GM21423 (cell line): ENCODE measurements at regions not wholly inside any gene's neighbourhood (a gene's known extent, or its start where the extent isn't known, plus 50 kb on each side); places are given as distances from the start of the nearest gene placed in this dataset.

Experiments used
- ATAC-seq: cut with Tn5 transposase; IDR thresholded peaks from one replicate; pipeline ENCODE4 v1.9.1; 2021; ENCODE audit warnings: mild to moderate bottlenecking, moderate library complexity; ENCODE audit not compliant: unreplicated experiment

DNA sequence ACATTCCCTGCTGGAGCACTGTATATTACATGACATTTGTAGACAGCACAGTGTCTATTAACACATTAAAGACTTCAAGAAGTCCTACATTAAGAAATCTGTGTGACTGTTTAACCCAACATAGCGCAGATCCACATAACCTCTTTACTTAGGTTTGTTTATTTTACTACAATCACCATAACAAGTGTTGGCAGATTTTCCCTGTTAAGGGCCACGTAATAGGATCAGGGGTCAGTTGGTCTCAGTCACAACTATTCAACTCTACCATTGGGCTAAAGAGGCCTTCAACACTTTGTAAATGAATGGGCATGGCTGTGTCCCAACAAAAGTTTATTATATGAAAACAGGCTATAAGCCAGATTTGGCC lies 51.3 kb upstream of the ADORA2B start:
- ATAC-seq = no peak

DNA sequence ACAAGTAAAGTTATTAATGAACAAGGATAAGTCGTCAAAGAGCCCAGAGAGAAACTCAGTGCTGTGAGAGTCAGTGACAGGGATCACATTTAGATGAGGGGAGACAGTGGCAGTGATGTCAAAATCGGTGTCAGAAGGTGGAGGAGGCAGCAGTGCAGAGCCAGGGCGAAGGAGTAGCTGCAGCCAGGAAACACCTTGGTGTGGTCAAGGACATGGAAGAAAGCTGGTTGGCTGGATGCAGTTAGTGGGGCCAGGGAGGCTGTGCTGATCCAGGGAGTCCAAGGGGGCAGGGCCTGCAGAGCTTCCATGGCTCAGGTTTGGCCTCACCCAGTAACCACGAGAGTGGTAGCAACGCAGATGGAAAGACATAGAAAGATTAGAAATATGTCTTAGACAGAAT lies 50.7 kb upstream of the ADORA2B start:
- ATAC-seq = no peak

GRCh38 chr17:15894913-15895658 lies 49.8 kb upstream of the ADORA2B start:
- ATAC-seq = no peak
